ENCODE measurements at regions not wholly inside any gene's neighbourhood (a gene's known extent, or its start where the extent isn't known, plus 50 kb on each side); places are given as distances from the start of the nearest gene placed in this dataset.

GRCh38 chrX:7216981-7217587 lies 69.1 kb upstream of the PUDP start:
- TF ChIP-seq EZH2 (IDR thresholded peaks at IDR 0.05; ENCODE audit: borderline replicate concordance, low read depth, low read length, severe bottlenecking) (no peak), CTCF (IDR thresholded peaks at IDR 0.05; ENCODE audit: extremely low read depth in 1 of 2, insufficient read depth in 1 of 2, low read depth in 1 of 2, low read length in 2 of 2) (no peak), POLR2AphosphoS5 (IDR thresholded peaks at IDR 0.05; ENCODE audit: insufficient read depth, low read depth, low read length) (no peak), POLR2A (IDR thresholded peaks at IDR 0.05; ENCODE audit: low read depth, low read length) (no peak)
